ENCODE measurements at regions not wholly inside any gene's neighbourhood (a gene's known extent, or its start where the extent isn't known, plus 50 kb on each side); places are given as distances from the start of the nearest gene placed in this dataset.
"Not testable (repeated sequence)": the region's sequence is repeated elsewhere in the genome, so short reads cannot be mapped to it uniquely, and the experiment has no call there.

- Histone ChIP-seq H3K9me3 (ENCODE audit: low read depth) (no peaks in the 10 kb centered on the region), H3K9me2 (replicated peaks; ENCODE audit: insufficient read depth) (no peaks in the 10 kb centered on the region), H3K4me2 (no peak overlapping the region), H3K4me1 (ENCODE audit: insufficient read depth) (no peaks in the 10 kb centered on the region), H3K36me3 (replicated peaks; ENCODE audit: insufficient read depth, low read depth) (no peaks in the 10 kb centered on the region), H3K27me3 (no peaks in the 10 kb centered on the region), H3K4me3 (no peak overlapping the region), H2AFZ (no peak overlapping the region), H3K79me2 (no peaks in the 10 kb centered on the region), H4K20me1 (ENCODE audit: insufficient read depth, poor library complexity, severe bottlenecking) (no peaks in the 10 kb centered on the region), H3K27ac (no peak overlapping the region)
- WGBS (ENCODE audit: low lambda C conversion rate, missing lambda C conversion rate): 86% methylated on average over 2 of the region's 2 CpGs
- TF ChIP-seq EZH2 (IDR thresholded peaks at IDR 0.05; ENCODE audit: borderline replicate concordance) (no peak), CTCF (IDR thresholded peaks at IDR 0.05; ENCODE audit: poor library complexity) (no peak), EZH2phosphoT487 (IDR thresholded peaks at IDR 0.05; ENCODE audit: low read depth, severe bottlenecking, unreplicated experiment) (no peak)
- DNase-seq (ENCODE audit: low spot score): no peak
Observed at GRCh38 chr2:2898744-2899143, 478.9 kb downstream of the EIPR1 start.

- no peak overlapping the region for H3K27ac ChIP-seq
- DNase-seq (ENCODE audit: low spot score): no peak
- H3K4me1 ChIP-seq (ENCODE audit: insufficient read depth): no peaks in the 10 kb centered on the region
- H3K36me3 ChIP-seq (replicated peaks; ENCODE audit: insufficient read depth, low read depth): no peaks in the 10 kb centered on the region
- H2AFZ ChIP-seq: no peak overlapping the region
- no peaks in the 10 kb centered on the region for H3K9me3 ChIP-seq (ENCODE audit: low read depth)
- H3K9me2 ChIP-seq (replicated peaks; ENCODE audit: insufficient read depth): no peaks in the 10 kb centered on the region
- TF ChIP-seq EZH2 (IDR thresholded peaks at IDR 0.05; ENCODE audit: borderline replicate concordance): no peak
- TF ChIP-seq CTCF (IDR thresholded peaks at IDR 0.05; ENCODE audit: poor library complexity): no peak
- no peak for TF ChIP-seq EZH2phosphoT487 (IDR thresholded peaks at IDR 0.05; ENCODE audit: low read depth, severe bottlenecking, unreplicated experiment)
- H3K4me3 ChIP-seq: no peak overlapping the region
- 91% methylated on average over 7 of the region's 7 CpGs for WGBS (ENCODE audit: low lambda C conversion rate, missing lambda C conversion rate)
- H3K4me2 ChIP-seq: no peak overlapping the region
- H4K20me1 ChIP-seq (ENCODE audit: insufficient read depth, poor library complexity, severe bottlenecking): no peaks in the 10 kb centered on the region
- no peaks in the 10 kb centered on the region for H3K27me3 ChIP-seq
- no peaks in the 10 kb centered on the region for H3K79me2 ChIP-seq
Observed at GRCh38 chr2:2896643-2897042, 481.0 kb downstream of the EIPR1 start.

- Histone ChIP-seq H3K79me2 (no peaks in the 10 kb centered on the region), H3K9me2 (replicated peaks; ENCODE audit: insufficient read depth) (no peaks in the 10 kb centered on the region), H3K4me2 (no peak overlapping the region), H3K4me1 (ENCODE audit: insufficient read depth) (no peaks in the 10 kb centered on the region), H4K20me1 (ENCODE audit: insufficient read depth, poor library complexity, severe bottlenecking) (no peaks in the 10 kb centered on the region), H3K36me3 (replicated peaks; ENCODE audit: insufficient read depth, low read depth) (no peaks in the 10 kb centered on the region), H3K27me3 (no peaks in the 10 kb centered on the region), H3K27ac (no peak overlapping the region), H3K4me3 (no peak overlapping the region), H2AFZ (no peak overlapping the region), H3K9me3 (ENCODE audit: low read depth) (no peaks in the 10 kb centered on the region)
- TF ChIP-seq CTCF (IDR thresholded peaks at IDR 0.05; ENCODE audit: poor library complexity) (no peak), EZH2phosphoT487 (IDR thresholded peaks at IDR 0.05; ENCODE audit: low read depth, severe bottlenecking, unreplicated experiment) (no peak)
- 86% methylated on average over 5 of the region's 5 CpGs for WGBS (ENCODE audit: low lambda C conversion rate, missing lambda C conversion rate)
- DNase-seq (ENCODE audit: low spot score): no peak
Observed at GRCh38 chr2:2896011-2896410, 481.6 kb downstream of the EIPR1 start.

GRCh38 chr2:2894011-2894410, 483.6 kb downstream of the EIPR1 start:
- not testable (repeated sequence) for DNase-seq (ENCODE audit: low spot score); H3K4me3 ChIP-seq; H3K79me2 ChIP-seq; H3K27ac ChIP-seq; H3K27me3 ChIP-seq; H3K4me1 ChIP-seq (ENCODE audit: insufficient read depth); H3K9me3 ChIP-seq (ENCODE audit: low read depth); H3K36me3 ChIP-seq (replicated peaks; ENCODE audit: insufficient read depth, low read depth); H4K20me1 ChIP-seq (ENCODE audit: insufficient read depth, poor library complexity, severe bottlenecking); H3K9me2 ChIP-seq (replicated peaks; ENCODE audit: insufficient read depth); H3K4me2 ChIP-seq; H2AFZ ChIP-seq
- WGBS (ENCODE audit: low lambda C conversion rate, missing lambda C conversion rate): 91% methylated on average over 19 of the region's 19 CpGs
